HG02870 (cell line): ENCODE measurements at regions not wholly inside any gene's neighbourhood (a gene's known extent, or its start where the extent isn't known, plus 50 kb on each side); places are given as distances from the start of the nearest gene placed in this dataset.

Experiments used
- ATAC-seq: cut with Tn5 transposase; IDR thresholded peaks from one replicate; pipeline ENCODE4 v1.9.1; 2021; ENCODE audit warnings: mild to moderate bottlenecking, moderate library complexity; ENCODE audit not compliant: unreplicated experiment

DNA sequence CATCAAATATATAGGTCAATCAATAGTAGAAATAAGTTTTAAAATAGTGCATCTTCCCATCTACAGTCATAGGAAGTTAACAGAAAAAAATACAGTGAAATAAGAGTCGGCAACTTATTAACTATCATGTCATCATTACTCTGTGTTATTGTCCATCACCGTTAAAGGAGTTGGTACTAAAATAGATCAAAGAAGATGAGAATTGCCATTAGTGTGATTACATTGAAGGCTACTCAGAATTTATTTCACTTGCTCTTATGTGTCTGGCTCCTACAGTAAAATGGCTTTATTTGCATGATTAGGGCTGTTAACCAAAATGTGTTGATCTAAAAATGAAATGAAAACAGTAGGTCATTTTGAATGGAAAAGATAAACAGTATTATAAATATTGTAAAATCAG, 162.5 kb upstream of the SLITRK1 start:
- no peak for ATAC-seq

DNA sequence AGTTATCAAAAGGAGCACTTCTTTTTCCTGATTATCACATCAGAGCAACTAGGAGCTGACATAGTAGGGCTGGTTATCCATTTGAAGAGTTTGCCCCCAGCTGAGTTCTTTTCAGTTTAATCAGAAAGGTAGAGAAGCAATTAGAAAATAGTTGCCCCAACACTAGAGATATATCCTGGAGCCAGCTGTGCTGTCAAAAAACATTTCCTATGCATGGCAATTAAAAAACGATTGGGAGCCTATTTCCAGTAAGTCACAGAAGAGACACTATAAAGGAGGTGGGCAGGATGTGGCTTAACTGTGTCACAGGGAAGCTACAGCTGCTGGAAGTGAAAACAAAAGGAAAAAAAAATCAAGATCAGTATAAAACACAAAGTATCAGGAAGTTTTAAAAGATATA, 155.7 kb upstream of the SLITRK1 start:
- ATAC-seq, result no peak

DNA sequence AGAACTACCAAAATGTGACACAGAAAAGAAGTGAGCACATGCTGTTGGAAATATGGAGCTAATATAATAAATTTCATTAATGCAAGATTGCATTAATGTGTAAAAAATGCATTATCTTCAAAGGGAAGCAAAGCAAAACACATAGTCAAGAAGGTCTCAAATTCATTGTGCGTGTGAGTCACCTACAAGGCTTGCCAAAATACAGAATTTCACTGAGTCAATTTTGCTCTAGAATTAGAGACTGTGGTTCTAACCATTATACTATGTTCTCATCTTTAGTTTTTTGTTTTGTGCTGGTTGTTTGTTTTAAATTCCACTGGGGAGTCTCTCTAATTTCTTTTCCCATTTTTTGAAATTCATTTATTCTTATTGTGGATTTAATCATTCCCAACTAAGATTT, 149.8 kb upstream of the SLITRK1 start:
- no peak for ATAC-seq

DNA sequence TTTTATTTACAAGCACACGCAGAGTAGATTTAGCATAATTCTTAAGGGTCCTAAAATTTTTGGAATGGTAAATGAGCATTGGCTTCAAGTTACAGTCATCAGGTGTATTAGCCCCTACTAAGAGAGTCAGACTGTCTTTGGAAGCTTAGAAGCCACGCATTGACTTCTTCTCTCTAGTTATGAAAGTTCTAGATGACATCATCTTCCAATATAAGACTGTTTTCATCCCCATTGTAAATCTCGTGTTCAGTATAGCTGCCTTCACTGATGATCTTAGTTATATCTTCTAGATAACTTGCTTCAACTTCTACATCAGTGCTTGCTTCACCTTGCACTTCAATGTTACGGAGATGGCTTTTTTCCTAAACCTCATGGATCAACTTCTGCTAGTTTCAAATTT, 148.8 kb upstream of the SLITRK1 start:
- ATAC-seq, result no peak

DNA sequence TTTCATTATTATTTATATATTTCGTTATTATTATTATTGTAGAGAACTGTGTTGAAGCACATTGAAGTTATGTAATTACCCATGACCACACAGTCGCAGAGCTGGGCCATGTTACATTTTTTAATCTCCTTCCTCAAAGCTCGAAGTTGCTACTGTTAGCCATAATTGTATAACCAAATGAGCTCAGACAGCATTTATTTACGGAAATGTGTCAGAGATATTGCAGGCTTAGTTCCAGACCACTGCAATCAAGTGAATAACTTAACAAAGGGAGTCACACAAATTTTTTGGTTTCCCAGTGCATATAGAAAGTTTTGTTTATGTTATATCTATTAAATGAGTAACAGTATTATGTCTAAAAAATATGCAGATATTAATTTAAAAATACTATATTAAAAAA, 147.1 kb upstream of the SLITRK1 start:
- ATAC-seq, result no peak

DNA sequence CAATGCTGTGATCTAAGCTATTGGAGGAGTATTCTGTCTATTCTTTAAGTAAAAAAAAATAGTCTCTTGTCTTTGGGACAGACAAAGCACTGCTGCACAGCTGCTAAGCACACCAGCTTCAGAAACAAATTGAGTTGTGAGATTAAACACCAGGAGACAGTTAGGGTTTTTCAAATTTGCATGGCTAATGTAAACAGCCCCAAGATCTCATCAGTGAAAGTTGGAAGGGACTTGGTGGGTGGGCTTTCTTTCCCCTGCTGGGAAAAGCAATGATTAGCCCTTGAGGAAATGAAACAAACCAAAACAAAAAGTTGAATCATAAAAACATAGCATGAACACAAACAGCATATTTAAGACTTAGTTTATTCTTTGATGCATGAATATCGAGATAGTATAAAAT, 143.6 kb upstream of the SLITRK1 start:
- ATAC-seq, result no peak

DNA sequence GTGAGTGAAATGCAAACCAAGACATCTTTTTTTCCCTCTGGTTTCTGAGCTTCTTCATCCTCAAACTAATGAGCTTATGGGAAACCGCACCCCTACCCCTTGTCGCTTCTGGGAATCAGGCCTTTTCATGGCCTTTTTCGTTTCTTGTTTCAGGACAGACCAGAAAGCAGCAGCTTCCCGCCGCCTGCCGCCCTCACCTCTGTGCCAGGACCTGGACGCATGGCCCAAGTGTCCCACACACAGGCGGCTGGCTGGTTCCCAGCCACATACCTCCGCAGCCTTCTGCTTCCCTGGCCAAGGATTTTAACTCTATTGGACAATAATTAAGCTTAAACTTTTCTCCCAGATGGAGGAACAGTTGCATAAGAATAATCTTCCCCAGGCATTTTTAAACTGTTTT, 114.1 kb upstream of the SLITRK1 start:
- ATAC-seq, result no peak

DNA sequence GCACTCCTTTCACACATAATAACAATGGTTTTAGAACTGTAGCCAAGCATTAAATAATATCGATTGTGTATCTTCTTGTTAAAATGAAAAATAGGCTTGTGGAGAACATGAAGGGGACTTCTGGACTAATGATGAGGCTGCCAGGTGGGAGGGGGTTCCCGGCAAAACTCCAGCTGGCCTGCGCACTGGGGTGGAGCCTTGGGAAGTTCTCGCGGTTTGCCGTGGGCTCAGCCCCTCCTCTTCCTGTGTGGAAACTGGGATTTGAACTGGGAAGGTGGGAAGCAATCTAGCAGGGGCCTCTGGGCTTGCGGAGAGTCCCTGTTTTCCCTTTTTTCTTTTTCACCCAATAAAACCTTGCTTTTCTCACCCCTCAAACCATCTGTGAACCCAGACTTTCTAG, 113.7 kb upstream of the SLITRK1 start:
- ATAC-seq, result no peak

DNA sequence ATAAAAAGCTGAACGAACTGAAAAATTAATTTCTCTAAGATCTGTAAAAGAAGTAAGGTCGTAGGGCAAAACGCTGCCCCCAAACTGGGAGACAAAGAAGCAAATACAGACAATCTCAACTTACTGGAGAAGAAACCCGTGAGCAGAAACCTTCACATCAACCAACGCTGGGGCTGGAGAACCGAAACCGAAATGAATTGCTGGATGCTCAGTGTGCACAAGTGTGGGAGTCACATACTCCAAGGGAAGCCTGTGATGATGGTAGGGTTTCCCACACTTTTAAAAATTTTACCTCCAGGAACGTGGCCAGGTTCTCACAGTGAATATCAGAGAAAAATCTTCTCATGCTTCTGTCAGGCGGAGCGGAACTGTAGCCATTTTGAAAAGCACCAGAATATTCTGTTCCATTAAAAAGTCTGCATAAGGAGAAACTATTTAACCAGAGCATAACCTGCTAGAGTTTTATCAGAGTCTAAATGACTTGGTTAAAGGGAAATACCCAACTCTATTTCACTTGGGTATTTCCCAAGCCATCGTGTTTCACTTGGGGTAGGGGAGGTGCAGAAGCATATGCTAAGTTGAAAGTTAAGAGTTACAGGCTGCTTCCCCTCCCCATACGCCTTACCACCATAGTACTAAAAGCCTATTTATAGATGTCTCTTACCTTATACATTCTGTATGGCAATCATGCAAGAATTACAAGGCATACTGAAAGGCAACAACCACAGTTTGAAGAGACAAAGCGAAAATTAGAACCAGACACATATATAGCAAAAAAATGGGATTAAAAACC, 110.5 kb upstream of the SLITRK1 start:
- ATAC-seq, result no peak

DNA sequence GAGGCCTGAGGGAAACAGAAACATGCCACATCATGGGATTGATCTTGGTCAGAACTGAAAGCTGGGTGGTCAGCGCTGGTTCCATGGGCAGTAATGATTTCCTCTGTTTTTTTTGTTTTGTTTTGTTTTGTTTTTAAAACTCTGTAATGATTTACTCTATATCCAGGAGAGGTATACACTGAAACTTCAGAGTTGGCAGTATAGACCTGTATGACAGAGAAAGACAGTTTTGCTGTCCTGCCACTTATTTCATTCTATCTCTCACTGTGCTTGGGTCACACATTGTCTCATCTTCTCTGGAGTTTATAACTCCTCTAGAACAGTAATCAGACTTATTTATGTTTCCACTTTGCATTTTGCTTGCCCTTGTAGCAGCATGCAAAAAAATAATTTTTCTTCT, 105.1 kb upstream of the SLITRK1 start:
- no peak for ATAC-seq

DNA sequence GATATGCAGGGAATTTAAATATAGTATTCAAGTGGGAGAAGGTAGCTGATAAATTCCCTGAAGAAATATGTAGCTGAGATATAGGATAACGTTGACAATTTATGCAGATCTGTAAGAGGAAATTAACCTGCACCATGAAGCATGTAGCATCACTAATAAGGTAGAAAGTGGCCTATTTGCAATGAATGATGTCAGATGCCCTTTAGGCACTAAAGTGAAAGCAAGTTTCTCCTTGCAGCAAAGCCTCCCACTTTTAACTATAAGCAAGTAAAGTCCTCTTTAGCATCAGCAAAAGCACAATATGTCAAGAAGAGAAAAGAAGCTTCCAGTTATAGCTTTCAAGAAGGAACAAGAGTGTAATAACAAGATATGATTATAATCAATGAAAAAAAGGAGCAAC, 102.5 kb upstream of the SLITRK1 start:
- no peak for ATAC-seq

DNA sequence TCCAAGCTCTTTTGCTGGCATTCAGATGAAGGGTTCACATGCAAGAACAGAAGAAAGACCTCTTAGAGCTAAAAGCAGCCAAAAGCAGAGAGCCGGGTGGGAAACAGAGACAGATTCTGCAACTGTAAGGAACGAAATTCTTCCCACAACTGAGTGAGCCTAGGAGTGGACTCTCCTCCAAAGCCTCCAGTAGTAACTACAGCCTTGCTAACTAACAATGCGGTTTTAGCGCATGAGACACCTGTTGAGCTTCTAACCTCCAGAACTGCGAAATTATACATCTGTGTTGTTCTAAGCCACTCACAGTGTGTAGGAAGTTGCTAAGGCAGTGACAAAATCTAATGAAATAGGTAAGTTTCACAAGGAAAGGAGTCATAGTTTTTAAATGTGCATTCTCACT, 98.1 kb upstream of the SLITRK1 start:
- ATAC-seq, result no peak

DNA sequence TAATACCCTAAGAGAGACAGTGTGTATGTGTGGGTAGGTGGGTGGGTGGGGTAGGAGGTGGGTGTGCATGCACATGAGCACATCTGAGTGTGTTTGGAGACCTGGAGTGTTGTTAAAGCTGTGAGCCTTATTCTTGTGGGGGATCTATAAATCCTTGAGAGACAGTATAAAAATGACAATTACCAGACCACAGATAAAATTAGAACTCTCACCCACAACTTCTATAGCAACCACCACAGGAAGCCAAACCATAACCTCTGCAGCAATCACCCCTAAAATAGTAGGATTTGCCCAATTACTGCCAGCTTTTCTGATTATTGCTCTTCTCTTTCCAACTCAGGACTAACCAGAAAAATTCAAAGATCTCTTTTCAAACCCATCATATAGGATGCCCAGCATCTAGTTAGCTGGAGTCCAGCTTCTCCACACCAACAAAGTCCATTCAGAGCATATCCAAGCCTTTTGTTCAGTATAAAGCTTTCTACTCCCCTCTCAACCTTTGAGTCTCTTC, 93.4 kb upstream of the SLITRK1 start:
- ATAC-seq, result no peak

DNA sequence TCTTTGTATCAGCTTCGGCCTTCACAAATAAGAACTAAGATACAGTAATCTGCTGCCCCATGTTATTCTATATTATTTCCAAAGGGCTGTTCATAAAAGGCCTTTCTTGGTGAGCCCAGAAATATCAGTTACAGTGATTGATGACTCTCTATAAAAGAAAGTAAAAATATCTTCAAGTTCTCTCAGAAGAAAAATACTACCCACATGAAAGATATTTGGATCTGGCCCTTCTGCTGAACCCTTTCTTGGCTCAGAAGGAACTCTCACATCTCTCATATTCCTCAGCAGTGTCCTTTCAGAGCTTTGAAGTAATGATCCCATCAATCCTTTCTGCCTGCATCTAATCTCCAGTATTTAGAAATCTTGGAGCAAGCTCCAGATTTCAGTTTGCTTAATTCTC, 76.3 kb upstream of the SLITRK1 start:
- ATAC-seq, result no peak

DNA sequence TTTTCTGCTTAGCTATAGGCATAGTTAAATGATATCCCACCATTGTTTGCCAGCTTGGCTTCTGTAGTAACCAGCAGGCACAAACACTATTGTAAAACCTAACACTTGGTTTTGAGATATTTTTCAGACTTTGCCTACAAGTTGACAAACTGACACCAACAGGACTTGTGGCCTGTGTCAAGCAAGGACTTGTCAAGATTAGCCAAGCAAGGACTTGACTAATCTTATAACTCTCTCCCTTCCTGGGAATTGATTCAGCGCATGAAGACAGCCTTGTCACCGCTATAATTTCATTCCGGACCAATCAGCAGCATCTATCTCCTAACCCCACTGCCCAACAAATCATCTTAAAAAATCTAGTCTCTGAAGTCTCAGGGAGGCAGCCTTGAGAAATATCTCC, 72.7 kb upstream of the SLITRK1 start:
- no peak for ATAC-seq

DNA sequence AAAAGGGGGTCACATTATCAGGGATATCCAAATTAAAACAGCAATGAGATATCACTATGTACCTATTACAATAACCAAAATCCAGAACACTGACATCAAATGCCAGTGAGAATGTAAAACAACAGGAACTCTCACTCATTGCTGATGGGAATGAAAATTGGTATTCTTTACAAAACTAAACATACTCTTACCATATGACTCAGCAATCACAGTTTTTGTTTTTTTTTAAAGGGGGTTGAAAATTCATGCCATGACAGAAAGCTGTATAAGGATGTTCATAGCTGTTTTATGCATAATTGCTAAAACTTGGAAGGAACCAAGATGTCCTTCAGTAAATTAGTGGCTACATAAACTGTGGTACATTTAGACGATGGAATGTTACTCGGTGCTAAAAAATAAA, 71.6 kb upstream of the SLITRK1 start:
- no peak for ATAC-seq

DNA sequence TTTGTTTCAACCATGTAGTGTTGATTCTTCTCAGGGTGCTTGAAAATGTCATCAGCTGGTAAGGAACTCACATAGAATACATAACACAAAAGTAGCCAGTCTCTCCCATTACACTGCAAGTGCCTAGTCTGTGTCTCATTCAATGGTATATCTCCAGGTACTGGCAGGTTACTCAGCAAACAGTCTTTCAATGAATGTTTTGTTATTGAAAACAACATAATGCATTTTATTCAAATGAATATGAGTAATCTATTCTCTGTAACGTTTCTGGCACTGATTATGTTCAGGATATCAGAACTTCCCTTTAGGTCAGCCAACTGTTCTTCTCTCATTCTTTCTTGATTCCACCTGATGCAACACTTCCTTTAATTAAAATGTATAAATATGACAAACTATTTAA, 68.0 kb upstream of the SLITRK1 start:
- no peak for ATAC-seq

DNA sequence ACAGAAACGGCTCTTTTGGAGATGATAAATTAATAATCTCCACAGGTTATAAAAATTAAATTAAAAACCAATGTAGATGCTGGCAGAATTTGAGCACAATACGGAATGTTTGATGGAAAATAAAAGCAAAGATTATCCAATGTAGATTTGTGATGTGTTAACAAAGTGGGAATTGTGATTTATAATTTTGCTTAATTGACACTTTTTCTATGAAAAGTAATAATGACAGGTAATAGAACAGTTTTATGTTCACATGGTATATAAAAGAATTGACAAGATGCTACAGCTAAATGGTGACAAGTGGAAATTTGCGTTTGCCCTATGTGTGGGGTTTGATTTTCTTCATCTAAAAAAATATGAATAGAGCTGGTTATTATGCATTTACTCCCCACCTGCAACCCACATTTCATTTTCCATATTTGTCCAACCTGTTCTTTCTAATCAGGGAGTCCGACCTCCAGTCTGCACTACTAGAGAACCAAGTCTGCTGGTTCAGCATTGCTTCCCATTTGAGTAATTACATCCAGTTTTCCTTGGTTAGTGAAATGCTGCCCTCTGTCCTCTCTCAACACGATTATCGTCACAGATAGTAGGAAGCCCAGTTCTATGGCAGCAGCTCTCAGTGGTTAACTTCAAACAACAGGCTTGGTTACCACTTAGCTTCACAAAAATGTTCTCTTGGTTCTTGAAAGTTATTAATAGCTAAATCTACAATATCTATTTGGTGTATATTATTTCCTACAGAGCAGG, 61.4 kb upstream of the SLITRK1 start:
- no peak for ATAC-seq

DNA sequence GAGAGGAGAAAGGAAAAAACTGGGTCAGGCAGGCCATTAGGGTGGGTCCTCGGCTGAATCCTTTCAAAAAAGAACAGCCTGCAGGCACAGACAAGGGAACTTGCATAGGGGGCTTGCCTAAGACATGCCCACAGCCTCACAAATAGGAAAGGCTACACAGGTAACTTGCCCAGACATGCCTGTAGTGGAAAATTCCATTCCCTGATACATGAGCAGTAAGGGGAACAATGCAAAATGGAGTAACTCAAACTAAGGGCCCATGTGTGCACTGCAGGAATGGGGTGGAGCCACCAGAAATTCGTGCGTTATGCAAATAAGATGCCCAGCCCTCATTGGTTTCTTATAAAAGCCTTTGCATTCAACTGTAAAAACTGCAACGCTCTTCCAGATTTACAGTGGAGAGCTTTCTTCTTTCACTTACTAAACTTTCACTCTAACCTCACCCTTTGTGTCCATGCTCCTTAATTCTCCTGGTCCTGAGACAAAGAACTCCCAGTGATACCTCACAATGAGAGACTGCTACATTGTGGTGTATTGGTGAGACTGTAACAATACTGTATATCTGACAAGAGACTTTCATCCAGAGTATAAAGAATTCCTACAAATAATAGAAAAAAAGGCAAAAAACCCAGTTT, 59.5 kb upstream of the SLITRK1 start:
- ATAC-seq, result no peak

DNA sequence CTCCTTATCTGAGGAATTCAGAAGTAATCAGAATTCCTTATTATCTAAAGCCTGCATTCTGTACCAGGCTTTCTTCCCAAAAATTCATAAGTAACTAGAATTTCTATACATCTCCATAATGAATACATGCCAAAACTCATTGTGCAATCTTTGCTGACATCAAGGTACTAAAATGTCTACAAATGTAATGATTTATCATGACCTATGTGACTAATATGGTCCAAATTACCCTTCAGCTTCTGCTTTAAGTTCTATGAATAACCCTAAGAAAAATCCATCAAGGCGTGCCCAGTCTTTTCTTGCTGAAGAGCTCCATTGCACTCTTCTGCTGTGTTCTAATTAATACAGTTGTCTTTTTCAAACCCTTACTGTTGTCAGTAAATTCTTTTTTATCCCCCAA, 58.5 kb upstream of the SLITRK1 start:
- ATAC-seq, result no peak

DNA sequence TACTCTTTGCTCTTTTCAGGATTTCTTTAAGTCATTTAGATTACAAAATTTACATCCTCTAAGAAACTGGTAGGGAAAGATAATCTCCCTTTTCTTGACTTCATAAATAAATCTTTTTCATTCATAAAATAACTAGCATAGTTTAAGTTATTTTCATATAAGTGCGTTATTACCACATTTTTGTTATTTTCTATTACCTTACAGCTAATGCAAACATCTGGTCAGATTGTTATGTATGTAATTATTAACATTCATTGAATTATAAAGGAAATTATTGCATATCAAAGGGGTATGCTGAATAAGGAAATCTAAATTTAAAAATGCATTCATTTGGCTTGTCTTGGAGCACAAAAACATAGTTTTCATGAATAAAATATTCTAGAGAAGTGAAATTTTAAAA, 55.3 kb upstream of the SLITRK1 start:
- ATAC-seq, result no peak

DNA sequence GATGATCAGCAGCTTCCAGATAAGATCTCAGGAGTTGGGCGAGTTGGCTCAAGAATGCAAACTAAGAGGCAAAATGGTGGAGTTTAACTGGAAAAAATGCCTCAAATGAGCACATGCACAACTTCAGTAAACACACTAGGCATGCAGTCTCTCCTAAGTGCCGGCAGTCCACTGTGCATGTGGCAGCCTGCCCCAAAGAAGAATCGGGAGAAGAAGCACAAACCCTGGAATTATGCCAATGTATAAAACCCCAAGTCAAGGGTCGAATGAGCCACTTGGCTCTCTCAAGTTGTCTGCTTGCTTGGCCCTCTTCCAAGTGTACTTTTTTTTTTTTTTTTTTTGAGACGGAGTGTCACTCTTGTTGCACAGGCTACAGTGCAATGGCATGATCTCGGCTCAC, 53.3 kb upstream of the SLITRK1 start:
- no peak for ATAC-seq
